Fibroblast of lung (primary cell): ENCODE measurements at regions not wholly inside any gene's neighbourhood (a gene's known extent, or its start where the extent isn't known, plus 50 kb on each side); places are given as distances from the start of the nearest gene placed in this dataset.

Experiments used
- DNase-seq, 2 donors: peaks; one replicate each; pipeline versions ENCODE4 v3.0.0 to v3.0.0-alpha.2; 2010; ENCODE audit warnings: low read depth in 2 of 2
- H2AFZ ChIP-seq: 2 replicates; pipeline ENCODE4 v1.5.1; 2012; ENCODE audit warnings: low read length, control low read depth, inconsistent platforms
- H3K27ac ChIP-seq: 2 replicates; pipeline ENCODE4 v1.5.1; 2011; ENCODE audit warnings: low read length, control low read depth; ENCODE audit not compliant: insufficient read depth
- H3K27me3 ChIP-seq: 2 replicates; pipeline ENCODE4 v1.5.1; 2011; ENCODE audit warnings: mild to moderate bottlenecking, low read length; ENCODE audit not compliant: control insufficient read depth, insufficient read depth
- H3K36me3 ChIP-seq: 2 replicates; pipeline ENCODE4 v1.5.1; 2011; ENCODE audit warnings: low read length; ENCODE audit not compliant: control insufficient read depth, insufficient read depth
- H3K4me1 ChIP-seq: 2 replicates; pipeline ENCODE4 v1.5.1; 2011; ENCODE audit warnings: low read length; ENCODE audit not compliant: control insufficient read depth, insufficient read depth; ENCODE audit errors: extremely low read depth
- H3K4me2 ChIP-seq: 2 replicates; pipeline ENCODE4 v1.5.1; 2011; ENCODE audit warnings: low read length, control low read depth; ENCODE audit not compliant: insufficient read depth; ENCODE audit errors: extremely low read depth
- H3K4me3 ChIP-seq, 4 experiments: fragments of 200-600 bp in 1 of 4; sonication (generic) in 1 of 4; replicated peaks in 1 of 4; 2 replicates each; pipeline ENCODE4 v1.5.1; 2011 to 2016; ENCODE audit warnings: low read length in 4 of 4, low read depth in 3 of 4, mild to moderate bottlenecking in 3 of 4, control low read depth in 2 of 4, inconsistent platforms in 1 of 4, mixed read lengths in 1 of 4; ENCODE audit not compliant: insufficient read depth in 1 of 4; ENCODE audit errors: control extremely low read depth in 1 of 4
- H3K79me2 ChIP-seq: 2 replicates; pipeline ENCODE4 v1.5.1; 2012; ENCODE audit warnings: mild to moderate bottlenecking, low read length, inconsistent platforms; ENCODE audit not compliant: control insufficient read depth, insufficient read depth
- H3K9ac ChIP-seq: 2 replicates; pipeline ENCODE4 v1.5.1; 2011; ENCODE audit warnings: mild to moderate bottlenecking, low read length, control low read depth; ENCODE audit not compliant: insufficient read depth
- H3K9me3 ChIP-seq: 2 replicates; pipeline ENCODE4 v1.5.1; 2012; ENCODE audit warnings: low read depth, low read length; ENCODE audit not compliant: control insufficient read depth, insufficient read depth
- H4K20me1 ChIP-seq: 2 replicates; pipeline ENCODE4 v1.5.1; 2011; ENCODE audit warnings: low read length; ENCODE audit not compliant: control insufficient read depth, insufficient read depth; ENCODE audit errors: extremely low read depth
- CTCF ChIP-seq, 2 donors: IDR thresholded peaks in 1 of 2; conservative IDR thresholded peaks in 1 of 2; 1 replicate in 1 of 2; 2 replicates in 1 of 2; pipeline ENCODE4 v1.5.1; 2011 to 2012; ENCODE audit warnings: low read length in 2 of 2, control low read depth in 1 of 2, inconsistent platforms in 1 of 2, low read depth in 1 of 2, mild to moderate bottlenecking in 1 of 2
- EZH2 ChIP-seq: IDR thresholded peaks from 2 replicates; pipeline ENCODE4 v1.5.1; 2012; ENCODE audit warnings: low read length, control low read depth, mild to moderate bottlenecking; ENCODE audit errors: missing control alignments

- peak overlapping the region; percentile 97 for H3K27ac ChIP-seq
Observed at GRCh38 chr3:16104156-16104555, 70.3 kb upstream of the GALNT15 start.

GRCh38 chr3:16106050-16106449 is 68.4 kb upstream of the GALNT15 start:
- no peaks in the 10 kb centered on the region for H3K36me3 ChIP-seq

More at GRCh38 chr3:16104156-16104555, 70.3 kb upstream of the GALNT15 start:
- Histone ChIP-seq H3K4me3 (no peak overlapping the region), H3K9me3 (no peaks in the 10 kb centered on the region), H4K20me1 (no peaks in the 10 kb centered on the region), H3K4me2 (peak overlapping the region; percentile 7), H3K79me2 (no peaks in the 10 kb centered on the region), H2AFZ (peak overlapping the region; percentile 6), H3K27me3 (no peaks in the 10 kb centered on the region), H3K4me1 (peaks cover 25% of the 10 kb centered on the region), H3K9ac (no peak overlapping the region), H3K36me3 (no peaks in the 10 kb centered on the region)
- TF ChIP-seq CTCF (conservative IDR thresholded peaks at IDR 0.05 in 1 of 2, IDR thresholded peaks at IDR 0.05 in 1 of 2; ENCODE audit: low read depth in 1 of 2, low read length in 2 of 2) (no peak), EZH2 (no peak)
- peak in 1 of 2 donors; percentile 65 for DNase-seq

GRCh38 chr3:16108424-16108823 is 66.1 kb upstream of the GALNT15 start:
- H3K36me3 ChIP-seq: no peaks in the 10 kb centered on the region
- no peak overlapping the region for H2AFZ ChIP-seq
- no peak for TF ChIP-seq CTCF (conservative IDR thresholded peaks at IDR 0.05 in 1 of 2, IDR thresholded peaks at IDR 0.05 in 1 of 2; ENCODE audit: low read depth in 1 of 2, low read length in 2 of 2)
- TF ChIP-seq EZH2: no peak
- no peaks in the 10 kb centered on the region for H3K27me3 ChIP-seq
- H4K20me1 ChIP-seq: no peaks in the 10 kb centered on the region
- peaks cover 17% of the 10 kb centered on the region for H3K4me1 ChIP-seq
- H3K27ac ChIP-seq: no peak overlapping the region
- H3K79me2 ChIP-seq: no peaks in the 10 kb centered on the region
- no peak overlapping the region for H3K9ac ChIP-seq
- H3K4me3 ChIP-seq: no peak overlapping the region
- H3K9me3 ChIP-seq: no peaks in the 10 kb centered on the region
- H3K4me2 ChIP-seq: no peak overlapping the region
- no peak for DNase-seq

More at GRCh38 chr3:16106050-16106449, 68.4 kb upstream of the GALNT15 start:
- H3K4me2 ChIP-seq: no peak overlapping the region
- H3K27me3 ChIP-seq: no peaks in the 10 kb centered on the region
- H3K4me1 ChIP-seq: peaks cover 25% of the 10 kb centered on the region
- DNase-seq: no peak
- H3K27ac ChIP-seq: no peak overlapping the region
- no peak overlapping the region for H3K9ac ChIP-seq
- no peaks in the 10 kb centered on the region for H3K9me3 ChIP-seq
- H2AFZ ChIP-seq: no peak overlapping the region
- no peaks in the 10 kb centered on the region for H3K79me2 ChIP-seq
- no peak overlapping the region for H3K4me3 ChIP-seq
- TF ChIP-seq CTCF (conservative IDR thresholded peaks at IDR 0.05 in 1 of 2, IDR thresholded peaks at IDR 0.05 in 1 of 2; ENCODE audit: low read depth in 1 of 2, low read length in 2 of 2) (no peak), EZH2 (no peak)
- H4K20me1 ChIP-seq: no peaks in the 10 kb centered on the region
